HepG2 (cell line): ENCODE measurements at regions not wholly inside any gene's neighbourhood (a gene's known extent, or its start where the extent isn't known, plus 50 kb on each side); places are given as distances from the start of the nearest gene placed in this dataset.

Source experiments
- CTCF ChIP-seq: sonication (generic); formaldehyde crosslinking; IDR thresholded peaks from 2 replicates; pipeline ENCODE4 v1.5.0; 2020; ENCODE audit warnings: mild to moderate bottlenecking, missing genetic modification reagents, moderate library complexity
- ELK4 ChIP-seq: sonication (generic); formaldehyde crosslinking; IDR thresholded peaks from 2 replicates; pipeline ENCODE4 v1.9.0; 2021; ENCODE audit warnings: missing genetic modification reagents, borderline replicate concordance
- GLI4 ChIP-seq: sonication (generic); formaldehyde crosslinking; IDR thresholded peaks from 2 replicates; pipeline ENCODE4 v1.5.1; 2020; ENCODE audit warnings: missing genetic modification reagents, mild to moderate bottlenecking, moderate library complexity, borderline replicate concordance
- KAT8 ChIP-seq: IDR thresholded peaks from 2 replicates; pipeline ENCODE4 v1.6.1; 2016; ENCODE audit warnings: missing genetic modification reagents, missing compliant biosample characterization
- KIAA2018 ChIP-seq: sonication (generic); formaldehyde crosslinking; IDR thresholded peaks from 2 replicates; pipeline ENCODE4 v1.5.0; 2020; ENCODE audit warnings: mild to moderate bottlenecking, missing genetic modification reagents, borderline replicate concordance
- PTBP1 ChIP-seq: fragments of 200-400 bp; formaldehyde crosslinking; IDR thresholded peaks from 2 replicates; pipeline ENCODE4 v1.6.1; 2018; ENCODE audit warnings: low read length, low read depth; ENCODE audit not compliant: poor library complexity, severe bottlenecking
- TARDBP ChIP-seq: sonication (generic); formaldehyde crosslinking; IDR thresholded peaks from 2 replicates; pipeline ENCODE4 v1.8.0; 2022; ENCODE audit warnings: mild to moderate bottlenecking, missing genetic modification reagents
- ZBTB40 ChIP-seq, 2 experiments: fragments of 450-650 bp in 1 of 2; sonication (generic) in 1 of 2; formaldehyde crosslinking in 1 of 2; IDR thresholded peaks; 2 replicates each; pipeline versions ENCODE4 v1.6.1 to v1.8.0; 2016 to 2022; ENCODE audit warnings: antibody characterized with exemption in 1 of 2, mild to moderate bottlenecking in 1 of 2, missing genetic modification reagents in 1 of 2
- ZNF367 ChIP-seq: sonication (generic); formaldehyde crosslinking; IDR thresholded peaks from 2 replicates; pipeline ENCODE4 v1.4.0; 2020; ENCODE audit warnings: missing genetic modification reagents, borderline replicate concordance
- ZNF431 ChIP-seq: sonication (generic); formaldehyde crosslinking; IDR thresholded peaks from 2 replicates; pipeline ENCODE4 v1.9.0; 2022; ENCODE audit warnings: missing genetic modification reagents, low read depth, mild to moderate bottlenecking, borderline replicate concordance

GRCh38 chr6:22409486-22409885 is 112.7 kb upstream of the PRL start:
- TF ChIP-seq ZNF367 (CRISPR knock-in tag) (no peak), KIAA2018 (CRISPR knock-in tag) (no peak), KAT8 (CRISPR knock-in tag) (no peak), TARDBP (CRISPR knock-in tag) (no peak), ELK4 (CRISPR knock-in tag) (no peak), GLI4 (no peak), PTBP1 (no peak), ZNF431 (CRISPR knock-in tag) (no peak), CTCF (CRISPR knock-in tag) (no peak), ZBTB40 (IDR thresholded peaks at IDR 0.05) (no peak), ZBTB40 (CRISPR knock-in tag; IDR thresholded peaks at IDR 0.05) (no peak)
